ENCODE measurements at regions not wholly inside any gene's neighbourhood (a gene's known extent, or its start where the extent isn't known, plus 50 kb on each side); places are given as distances from the start of the nearest gene placed in this dataset.

DNA sequence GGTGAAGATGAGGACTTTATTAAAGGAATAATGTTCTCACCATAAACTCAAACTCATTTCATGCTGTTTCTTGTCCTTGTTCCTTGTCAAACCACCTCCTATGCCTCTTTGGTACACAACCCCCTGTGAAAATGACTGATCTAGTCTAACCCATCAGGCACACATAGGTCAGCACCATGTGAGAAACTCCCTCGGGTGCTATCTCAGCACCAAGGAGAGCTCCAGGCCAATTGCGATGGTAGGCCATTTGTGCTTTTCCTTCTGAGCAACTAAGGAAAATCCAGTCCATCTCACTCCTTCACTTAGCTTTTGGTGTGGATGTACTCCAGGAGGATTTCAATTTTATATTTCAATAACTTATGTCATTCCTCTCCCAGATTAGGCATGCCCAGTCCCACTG lies 199.8 kb downstream of the ZNF608 start:
- TF ChIP-seq, protein P1, sequence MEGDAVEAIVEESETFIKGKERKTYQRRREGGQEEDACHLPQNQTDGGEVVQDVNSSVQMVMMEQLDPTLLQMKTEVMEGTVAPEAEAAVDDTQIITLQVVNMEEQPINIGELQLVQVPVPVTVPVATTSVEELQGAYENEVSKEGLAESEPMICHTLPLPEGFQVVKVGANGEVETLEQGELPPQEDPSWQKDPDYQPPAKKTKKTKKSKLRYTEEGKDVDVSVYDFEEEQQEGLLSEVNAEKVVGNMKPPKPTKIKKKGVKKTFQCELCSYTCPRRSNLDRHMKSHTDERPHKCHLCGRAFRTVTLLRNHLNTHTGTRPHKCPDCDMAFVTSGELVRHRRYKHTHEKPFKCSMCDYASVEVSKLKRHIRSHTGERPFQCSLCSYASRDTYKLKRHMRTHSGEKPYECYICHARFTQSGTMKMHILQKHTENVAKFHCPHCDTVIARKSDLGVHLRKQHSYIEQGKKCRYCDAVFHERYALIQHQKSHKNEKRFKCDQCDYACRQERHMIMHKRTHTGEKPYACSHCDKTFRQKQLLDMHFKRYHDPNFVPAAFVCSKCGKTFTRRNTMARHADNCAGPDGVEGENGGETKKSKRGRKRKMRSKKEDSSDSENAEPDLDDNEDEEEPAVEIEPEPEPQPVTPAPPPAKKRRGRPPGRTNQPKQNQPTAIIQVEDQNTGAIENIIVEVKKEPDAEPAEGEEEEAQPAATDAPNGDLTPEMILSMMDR (IDR thresholded peaks at IDR 0.05): no peak
- TF ChIP-seq POLR2A (IDR thresholded peaks at IDR 0.05): no peak

All from thyroid gland (tissue), 4 donors.